K562 (cell line): ENCODE measurements at regions not wholly inside any gene's neighbourhood (a gene's known extent, or its start where the extent isn't known, plus 50 kb on each side); places are given as distances from the start of the nearest gene placed in this dataset.
A peak's percentile ranks its signal among the peaks of the same experiment; 100 is the strongest.

Experiments
- CREB3 ChIP-seq: fragments of 450-650 bp; conservative IDR thresholded peaks from 2 replicates; pipeline ENCODE4 v1.6.1; 2016; ENCODE audit warnings: missing genetic modification characterization, low read depth, mild to moderate bottlenecking, missing compliant biosample characterization, moderate library complexity
- CXXC5 ChIP-seq: fragments of 250-450 bp; sonication (Bioruptor Pico); IDR thresholded peaks from 2 replicates; pipeline ENCODE4 v1.8.0; 2022; ENCODE audit warnings: inconsistent platforms, mild to moderate bottlenecking, moderate library complexity
- IRF9 ChIP-seq: fragments of 450-650 bp; IDR thresholded peaks from 2 replicates; pipeline ENCODE4 v1.6.1; 2016; ENCODE audit warnings: missing biosample characterization, missing genetic modification characterization
- JUN ChIP-seq, 2 experiments: sonication (generic) in 1 of 2; formaldehyde crosslinking in 1 of 2; IDR thresholded peaks; 2 replicates each; pipeline versions ENCODE4 v1.6.1 to v1.8.0; 2012 to 2022; ENCODE audit warnings: borderline replicate concordance in 2 of 2, mild to moderate bottlenecking in 2 of 2, improper control_type of control experiment in 1 of 2, low read depth in 1 of 2, low read length in 1 of 2, missing genetic modification reagents in 1 of 2
- KDM4B ChIP-seq, 2 experiments: fragments of 450-650 bp in 1 of 2; sonication (generic) in 1 of 2; IDR thresholded peaks; 2 replicates each; pipeline ENCODE4 v1.6.1; 2016 to 2017; ENCODE audit warnings: borderline replicate concordance in 2 of 2, antibody characterized with exemption in 1 of 2, low read depth in 1 of 2, mild to moderate bottlenecking in 1 of 2
- NCOR1 ChIP-seq: fragments of 450-650 bp; IDR thresholded peaks from 2 replicates; pipeline ENCODE4 v1.6.1; 2016; ENCODE audit warnings: mild to moderate bottlenecking, moderate library complexity
- RAD21 ChIP-seq, 2 experiments: fragments of 250-450 bp in 1 of 2; fragments of 450-650 bp in 1 of 2; sonication (Bioruptor Pico) in 1 of 2; formaldehyde crosslinking in 1 of 2; IDR thresholded peaks in 1 of 2; conservative IDR thresholded peaks in 1 of 2; 2 replicates each; pipeline versions ENCODE4 v1.4.0 to v1.8.0; 2020 to 2022; ENCODE audit warnings: mild to moderate bottlenecking in 2 of 2, moderate library complexity in 1 of 2
- RBM14 ChIP-seq: fragments of 200-400 bp; formaldehyde crosslinking; IDR thresholded peaks from 2 replicates; pipeline ENCODE4 v1.6.1; 2018; ENCODE audit warnings: low read depth, mild to moderate bottlenecking, low read length, moderate library complexity, borderline replicate concordance; ENCODE audit not compliant: insufficient read depth
- RHOXF2B ChIP-seq: fragments of 250-450 bp; sonication (Bioruptor Pico); conservative IDR thresholded peaks from 2 replicates; pipeline ENCODE4 v1.5.1; 2021
- USF1 ChIP-seq: sonication (generic); formaldehyde crosslinking; IDR thresholded peaks from 2 replicates; pipeline ENCODE4 v1.9.0; 2022; ENCODE audit warnings: mild to moderate bottlenecking, missing genetic modification reagents
- USF2 ChIP-seq: sonication (generic); formaldehyde crosslinking; IDR thresholded peaks from 2 replicates; pipeline ENCODE4 v1.5.0; 2020; ENCODE audit warnings: missing genetic modification reagents
- VEZF1 ChIP-seq: fragments of 200-800 bp; sonication (Bioruptor generic); IDR thresholded peaks from 2 replicates; pipeline ENCODE4 v1.6.1; 2017; ENCODE audit warnings: missing genetic modification characterization, missing compliant biosample characterization
- ZBTB49 ChIP-seq: sonication (generic); formaldehyde crosslinking; IDR thresholded peaks from 2 replicates; pipeline ENCODE4 v1.8.0; 2022; ENCODE audit warnings: missing genetic modification reagents, mild to moderate bottlenecking, borderline replicate concordance
- ZFP1 ChIP-seq: fragments of 450-650 bp; formaldehyde crosslinking; IDR thresholded peaks from 2 replicates; pipeline ENCODE4 v1.4.0; 2020; ENCODE audit warnings: mild to moderate bottlenecking, mixed read lengths
- ZNF197 ChIP-seq: fragments of 200-800 bp; sonication (Bioruptor generic); IDR thresholded peaks from 2 replicates; pipeline ENCODE4 v1.6.1; 2016; ENCODE audit warnings: low read depth, missing genetic modification characterization, missing compliant biosample characterization
- ZNF707 ChIP-seq: fragments of 250-450 bp; sonication (Bioruptor Pico); conservative IDR thresholded peaks from 2 replicates; pipeline ENCODE4 v1.8.0; 2022; ENCODE audit warnings: inconsistent platforms, mild to moderate bottlenecking, moderate library complexity
- ZNF764 ChIP-seq: fragments of 250-450 bp; sonication (Bioruptor Pico); IDR thresholded peaks from 2 replicates; pipeline ENCODE4 v1.4.0; 2020; ENCODE audit warnings: low read depth, mild to moderate bottlenecking, moderate library complexity

- TF ChIP-seq VEZF1 (CRISPR knock-in tag), result no peak
- no peak for TF ChIP-seq RAD21 (CRISPR knock-in tag; conservative IDR thresholded peaks at IDR 0.05 in 1 of 2, IDR thresholded peaks at IDR 0.05 in 1 of 2)
- TF ChIP-seq ZNF764 (CRISPR knock-in tag), result no peak
- no peak for TF ChIP-seq ZFP1 (CRISPR knock-in tag)
- TF ChIP-seq IRF9 (tag), result no peak
- no peak for TF ChIP-seq ZNF197 (CRISPR knock-in tag)
- no peak for TF ChIP-seq RBM14
- TF ChIP-seq ZBTB49, result no peak
- TF ChIP-seq RHOXF2B (CRISPR knock-in tag), result no peak
- TF ChIP-seq JUN (IDR thresholded peaks at IDR 0.05; ENCODE audit: borderline replicate concordance, low read depth, low read length), result peak; percentile 94
- TF ChIP-seq JUN (CRISPR knock-in tag; IDR thresholded peaks at IDR 0.05; ENCODE audit: borderline replicate concordance), result no peak
- TF ChIP-seq ZNF707 (CRISPR knock-in tag), result no peak
- TF ChIP-seq USF1 (CRISPR knock-in tag), result no peak
- no peak for TF ChIP-seq USF2
- no peak for TF ChIP-seq CREB3 (tag)
- TF ChIP-seq CXXC5 (CRISPR knock-in tag), result peak; percentile 42
- no peak for TF ChIP-seq KDM4B (IDR thresholded peaks at IDR 0.05; ENCODE audit: borderline replicate concordance in 2 of 2, low read depth in 1 of 2)
- TF ChIP-seq NCOR1, result no peak
These were observed 463.9 kb upstream of the JARID2 start (continued) for GRCh38 chr6:14781772-14782525.
